ENCODE measurements at regions not wholly inside any gene's neighbourhood (a gene's known extent, or its start where the extent isn't known, plus 50 kb on each side); places are given as distances from the start of the nearest gene placed in this dataset.

DNA sequence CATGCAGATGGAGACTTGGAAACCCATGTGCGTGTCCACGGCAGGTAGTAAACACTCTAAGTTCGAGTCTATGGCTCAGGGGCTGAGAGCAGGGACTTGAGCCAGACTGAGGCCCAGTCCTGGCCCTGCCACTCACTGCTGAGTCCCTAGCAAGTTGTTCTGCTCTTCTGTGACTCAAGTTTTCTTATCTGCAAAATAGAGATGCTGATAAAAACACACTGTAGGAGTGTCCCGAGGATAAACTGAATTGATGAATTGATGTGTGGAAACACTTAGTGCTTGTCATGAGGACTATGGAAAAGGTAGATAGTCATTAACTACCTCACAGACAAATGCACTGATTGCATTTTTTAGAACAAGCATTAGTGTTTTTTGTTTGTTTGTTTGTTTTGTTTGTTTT, 73.2 kb downstream of the BOLA3 start:
- TF ChIP-seq, protein P1, sequence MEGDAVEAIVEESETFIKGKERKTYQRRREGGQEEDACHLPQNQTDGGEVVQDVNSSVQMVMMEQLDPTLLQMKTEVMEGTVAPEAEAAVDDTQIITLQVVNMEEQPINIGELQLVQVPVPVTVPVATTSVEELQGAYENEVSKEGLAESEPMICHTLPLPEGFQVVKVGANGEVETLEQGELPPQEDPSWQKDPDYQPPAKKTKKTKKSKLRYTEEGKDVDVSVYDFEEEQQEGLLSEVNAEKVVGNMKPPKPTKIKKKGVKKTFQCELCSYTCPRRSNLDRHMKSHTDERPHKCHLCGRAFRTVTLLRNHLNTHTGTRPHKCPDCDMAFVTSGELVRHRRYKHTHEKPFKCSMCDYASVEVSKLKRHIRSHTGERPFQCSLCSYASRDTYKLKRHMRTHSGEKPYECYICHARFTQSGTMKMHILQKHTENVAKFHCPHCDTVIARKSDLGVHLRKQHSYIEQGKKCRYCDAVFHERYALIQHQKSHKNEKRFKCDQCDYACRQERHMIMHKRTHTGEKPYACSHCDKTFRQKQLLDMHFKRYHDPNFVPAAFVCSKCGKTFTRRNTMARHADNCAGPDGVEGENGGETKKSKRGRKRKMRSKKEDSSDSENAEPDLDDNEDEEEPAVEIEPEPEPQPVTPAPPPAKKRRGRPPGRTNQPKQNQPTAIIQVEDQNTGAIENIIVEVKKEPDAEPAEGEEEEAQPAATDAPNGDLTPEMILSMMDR (IDR thresholded peaks at IDR 0.05; ENCODE audit: poor library complexity), result no peak
- no peak for TF ChIP-seq EZH2phosphoT487 (IDR thresholded peaks at IDR 0.05; ENCODE audit: low read depth, severe bottlenecking, unreplicated experiment)

Data from hepatocyte (in vitro differentiated cells).